IMR-90 (cell line): ENCODE measurements at regions not wholly inside any gene's neighbourhood (a gene's known extent, or its start where the extent isn't known, plus 50 kb on each side); places are given as distances from the start of the nearest gene placed in this dataset.

ENCODE experiments used
- ATAC-seq: fragments of 200-7000 bp; cut with Tn5 transposase; 2 replicates; pipeline ENCODE4 v1.9.1; 2020; ENCODE audit warnings: low read depth, mild to moderate bottlenecking, moderate library complexity
- BruUV-seq: library from RNA; stranded (reverse); fragments of 400-500 nt; replicated peaks from 2 replicates; lab custom pipeline; 2021; lab: Mats Ljungman, UMichigan
- CTCF ChIA-PET: fragments of 300-600 bp; formaldehyde crosslinking; extraction: SDS; loops from one replicate; lab custom pipeline; 2021; ENCODE audit warnings: antibody characterized with exemption; lab: Yijun Ruan, JAX
- POLR2A ChIA-PET: fragments of 300-600 bp; sonication (Branson Sonifier 250); formaldehyde crosslinking; loops from one replicate; lab custom pipeline; 2022; ENCODE audit warnings: antibody characterized with exemption; ENCODE audit not compliant: unreplicated experiment; lab: Charles Lee
- DNase-seq: peaks from one replicate; pipeline ENCODE4 v3.0.0; 2013
- H2AFZ ChIP-seq: replicated peaks from 2 replicates; pipeline ENCODE3; 2013; ENCODE audit warnings: low read length, mild to moderate bottlenecking; ENCODE audit not compliant: poor library complexity
- H2AK5ac ChIP-seq: 2 replicates; pipeline ENCODE4 v1.6.1; 2013; ENCODE audit warnings: low read depth, low read length, inconsistent platforms
- H2AK9ac ChIP-seq: replicated peaks from 2 replicates; pipeline ENCODE3; 2013; ENCODE audit warnings: mild to moderate bottlenecking, low read depth, low read length, moderate library complexity; ENCODE audit not compliant: poor library complexity
- H2BK120ac ChIP-seq: 2 replicates; pipeline ENCODE4 v1.6.1; 2013; ENCODE audit warnings: low read depth, low read length, inconsistent platforms
- H2BK15ac ChIP-seq: 3 replicates; pipeline ENCODE4 v1.6.1; 2013; ENCODE audit warnings: low read depth, low read length, inconsistent platforms
- H2BK20ac ChIP-seq: 2 replicates; pipeline ENCODE4 v1.6.1; 2013; ENCODE audit warnings: low read depth, mild to moderate bottlenecking, inconsistent platforms, low read length, moderate library complexity
- H2BK5ac ChIP-seq: 2 replicates; pipeline ENCODE4 v1.6.1; 2013; ENCODE audit warnings: mild to moderate bottlenecking, low read depth, low read length, inconsistent platforms; ENCODE audit not compliant: poor library complexity, severe bottlenecking
- H3K14ac ChIP-seq: replicated peaks from 2 replicates; pipeline ENCODE4 v1.6.1; 2013; ENCODE audit warnings: low read depth, low read length, inconsistent platforms
- H3K18ac ChIP-seq: 2 replicates; pipeline ENCODE4 v1.6.1; 2013; ENCODE audit warnings: low read depth, low read length, control low read depth
- H3K23ac ChIP-seq: 2 replicates; pipeline ENCODE4 v1.6.1; 2013; ENCODE audit warnings: low read depth, low read length, inconsistent platforms
- H3K27ac ChIP-seq: 2 replicates; pipeline ENCODE4 v1.5.1; 2013; ENCODE audit warnings: mild to moderate bottlenecking, control low read depth, low read length; ENCODE audit not compliant: insufficient read depth
- H3K27me3 ChIP-seq: 2 replicates; pipeline ENCODE4 v1.6.1; 2013; ENCODE audit warnings: low read length; ENCODE audit not compliant: control insufficient read depth, insufficient read depth
- H3K36me3 ChIP-seq: 2 replicates; pipeline ENCODE4 v1.6.1; 2013; ENCODE audit warnings: low read length, mixed read lengths; ENCODE audit not compliant: control insufficient read depth, insufficient read depth
- H3K4ac ChIP-seq: 2 replicates; pipeline ENCODE4 v1.6.1; 2013; ENCODE audit warnings: low read depth, low read length, inconsistent platforms
- H3K4me1 ChIP-seq: 2 replicates; pipeline ENCODE4 v1.6.1; 2013; ENCODE audit warnings: low read length, mixed read lengths; ENCODE audit not compliant: control insufficient read depth, insufficient read depth
- H3K4me2 ChIP-seq: 2 replicates; pipeline ENCODE4 v1.6.1; 2013; ENCODE audit warnings: low read depth, mild to moderate bottlenecking, control low read depth, low read length, moderate library complexity
- H3K4me3 ChIP-seq: 2 replicates; pipeline ENCODE4 v1.5.1; 2013; ENCODE audit warnings: low read depth, mild to moderate bottlenecking, control low read depth, low read length, moderate library complexity; ENCODE audit not compliant: insufficient read depth
- H3K56ac ChIP-seq: 2 replicates; pipeline ENCODE4 v1.6.1; 2013; ENCODE audit warnings: low read length, inconsistent platforms; ENCODE audit not compliant: insufficient read depth; ENCODE audit errors: extremely low read depth
- H3K79me1 ChIP-seq, 2 experiments: 2 replicates each; pipeline ENCODE4 v1.6.1; 2013; ENCODE audit warnings: low read length in 2 of 2, inconsistent platforms in 1 of 2, low read depth in 1 of 2
- H3K9ac ChIP-seq: 2 replicates; pipeline ENCODE4 v1.6.1; 2013; ENCODE audit warnings: low read depth, low read length, control low read depth
- H3K9me1 ChIP-seq: 2 replicates; pipeline ENCODE4 v1.6.1; 2013; ENCODE audit warnings: low read length, inconsistent platforms; ENCODE audit not compliant: insufficient read depth
- H3K9me3 ChIP-seq: 2 replicates; pipeline ENCODE4 v1.6.1; 2013; ENCODE audit warnings: low read length; ENCODE audit not compliant: control insufficient read depth, insufficient read depth
- H4K20me1 ChIP-seq: 2 replicates; pipeline ENCODE4 v1.6.1; 2013; ENCODE audit warnings: low read length, inconsistent platforms; ENCODE audit not compliant: insufficient read depth
- H4K5ac ChIP-seq: 2 replicates; pipeline ENCODE4 v1.6.1; 2013; ENCODE audit warnings: mild to moderate bottlenecking, low read depth, low read length, control low read depth
- H4K8ac ChIP-seq, 2 experiments: 2 replicates each; pipeline ENCODE4 v1.6.1; 2013; ENCODE audit warnings: low read depth in 2 of 2, low read length in 2 of 2, control low read depth in 1 of 2, inconsistent platforms in 1 of 2
- H4K91ac ChIP-seq: 2 replicates; pipeline ENCODE4 v1.6.1; 2013; ENCODE audit warnings: low read depth, low read length, inconsistent platforms; ENCODE audit not compliant: insufficient read depth
- BHLHE40 ChIP-seq: fragments of 150-350 bp; IDR thresholded peaks from 2 replicates; pipeline ENCODE4 v1.6.1; 2016; ENCODE audit warnings: mild to moderate bottlenecking, low read depth, low read length
- CEBPB ChIP-seq: IDR thresholded peaks from 2 replicates; pipeline ENCODE4 v1.6.1; 2012; ENCODE audit warnings: low read depth, low read length, improper control_type of control experiment
- CHD1 ChIP-seq: IDR thresholded peaks from 2 replicates; pipeline ENCODE4 v1.6.1; 2012; ENCODE audit warnings: low read depth, low read length, improper control_type of control experiment
- CTCF ChIP-seq: conservative IDR thresholded peaks from 2 replicates; pipeline ENCODE4 v1.5.1; 2012; ENCODE audit warnings: mild to moderate bottlenecking, low read depth, low read length, improper control_type of control experiment
- ELK1 ChIP-seq: fragments of 150-350 bp; IDR thresholded peaks from 2 replicates; pipeline ENCODE4 v1.6.1; 2016; ENCODE audit warnings: low read depth, mild to moderate bottlenecking, low read length, moderate library complexity, borderline replicate concordance
- FOS ChIP-seq: fragments of 150-350 bp; IDR thresholded peaks from 2 replicates; pipeline ENCODE4 v1.6.1; 2016; ENCODE audit warnings: low read depth, low read length
- MAFK ChIP-seq: IDR thresholded peaks from 2 replicates; pipeline ENCODE4 v1.6.1; 2012; ENCODE audit warnings: low read depth, low read length, improper control_type of control experiment
- MAZ ChIP-seq: IDR thresholded peaks from 2 replicates; pipeline ENCODE4 v1.6.1; 2012; ENCODE audit warnings: low read depth, mild to moderate bottlenecking, low read length, improper control_type of control experiment, moderate library complexity, borderline replicate concordance
- MXI1 ChIP-seq: IDR thresholded peaks from 2 replicates; pipeline ENCODE4 v1.6.1; 2012; ENCODE audit warnings: low read depth, mild to moderate bottlenecking, low read length, moderate library complexity, borderline replicate concordance
- NFE2L2 ChIP-seq: fragments of 150-350 bp; IDR thresholded peaks from 2 replicates; pipeline ENCODE4 v1.6.1; 2016; ENCODE audit warnings: low read depth, mild to moderate bottlenecking, low read length
- POLR2A ChIP-seq: IDR thresholded peaks from 2 replicates; pipeline ENCODE4 v1.6.1; 2012; ENCODE audit warnings: mild to moderate bottlenecking, low read depth, low read length
- RAD21 ChIP-seq: IDR thresholded peaks from 2 replicates; pipeline ENCODE4 v1.6.1; 2012; ENCODE audit warnings: low read length, improper control_type of control experiment
- RCOR1 ChIP-seq: IDR thresholded peaks from 2 replicates; pipeline ENCODE4 v1.6.1; 2012; ENCODE audit warnings: mild to moderate bottlenecking, low read length, improper control_type of control experiment; ENCODE audit not compliant: insufficient replicate concordance
- RFX5 ChIP-seq: IDR thresholded peaks from 2 replicates; pipeline ENCODE4 v1.8.0; 2012; ENCODE audit warnings: low read depth, mild to moderate bottlenecking, low read length, moderate library complexity
- SMC3 ChIP-seq: fragments of 150-350 bp; IDR thresholded peaks from 2 replicates; pipeline ENCODE4 v1.6.1; 2016; ENCODE audit warnings: low read depth, mild to moderate bottlenecking, antibody characterized with exemption, low read length, moderate library complexity
- USF2 ChIP-seq: fragments of 150-350 bp; IDR thresholded peaks from 2 replicates; pipeline ENCODE4 v1.6.1; 2017; ENCODE audit warnings: mild to moderate bottlenecking, antibody characterized with exemption, low read length, low read depth
- WGBS, 2 experiments: methylation state at CpG; one replicate each; pipeline versions ENCODE4 v1.1.5 to v1.1.7; 2013; ENCODE audit warnings: missing lambda C conversion rate in 2 of 2; ENCODE audit not compliant: insufficient read length in 1 of 2; ENCODE audit errors: extremely low coverage in 2 of 2; 5-methylcytosine and 5-hydroxymethylcytosine counted together
- dilution Hi-C: fragments of 300-500 bp; cut with HindIII; formaldehyde crosslinking; loops from one replicate; pipeline ENCODE4 v1.14.3; 2018; ENCODE audit warnings: low sequenced_read_pairs; ENCODE audit not compliant: unreplicated experiment
- in situ Hi-C: fragments of 300-500 bp; cut with MboI; formaldehyde crosslinking; loops from 3 replicates; pipeline ENCODE4 v1.14.3; 2019; ENCODE audit warnings: low sequenced_read_pairs, inconsistent platforms, mixed read lengths
- intact Hi-C: fragments of 100-400 bp; cut with micrococcal nuclease; formaldehyde crosslinking; loops from 2 replicates; pipeline ENCODE4 v1.10.0; 2022

- no peak overlapping the region for H2BK15ac ChIP-seq
- no TSS peak for BruUV-seq
- no peaks in the 10 kb centered on the region for H4K20me1 ChIP-seq
- no peak overlapping the region for H3K9ac ChIP-seq
- no peak overlapping the region for H3K56ac ChIP-seq
- no peak overlapping the region for H3K4me3 ChIP-seq
- H2BK120ac ChIP-seq, result no peak overlapping the region
- ChIA-PET CTCF (no interaction called here), POLR2A (no interaction called here)
- ATAC-seq (no peak), DNase-seq (no peak)
- H2BK20ac ChIP-seq, result no peak overlapping the region
- TF ChIP-seq CTCF (no peak), MXI1 (no peak), MAZ (no peak), USF2 (no peak), CHD1 (no peak), FOS (no peak), NFE2L2 (no peak), MAFK (no peak), POLR2A (no peak), SMC3 (no peak), BHLHE40 (no peak), RFX5 (no peak), RCOR1 (no peak), RAD21 (no peak), CEBPB (no peak), ELK1 (no peak)
- H3K79me1 ChIP-seq, result no peaks in the 10 kb centered on the region
- H3K18ac ChIP-seq, result no peak overlapping the region
- no peak overlapping the region for H3K27ac ChIP-seq
- H3K27me3 ChIP-seq, result no peaks in the 10 kb centered on the region
- no peak overlapping the region for H3K4me2 ChIP-seq
- no peak overlapping the region for H3K14ac ChIP-seq
- intact Hi-C loops (no loop called here), dilution Hi-C loops (no loop called here), in situ Hi-C loops (no loop called here)
- no peak overlapping the region for H3K23ac ChIP-seq
- H2AFZ ChIP-seq, result no peak overlapping the region
- H2AK5ac ChIP-seq, result no peak overlapping the region
- no peak overlapping the region for H2BK5ac ChIP-seq
- H3K4me1 ChIP-seq, result no peaks in the 10 kb centered on the region
- H3K36me3 ChIP-seq, result no peaks in the 10 kb centered on the region
- no peak overlapping the region for H4K8ac ChIP-seq
- H3K9me3 ChIP-seq, result peaks cover 4% of the 10 kb centered on the region; the same call in 1 of the 2 replicates
- H3K4ac ChIP-seq, result no peak overlapping the region
- no peak overlapping the region for H2AK9ac ChIP-seq
- H3K9me1 ChIP-seq, result no peaks in the 10 kb centered on the region
- H4K5ac ChIP-seq, result no peak overlapping the region
- no peak overlapping the region for H4K91ac ChIP-seq
- WGBS, 2 experiments, result no CpG with 5 or more reads among the region's 2 CpGs
These were observed 747.6 kb upstream of the GRM7 start for GRCh38 chr3:6113338-6113737.
